ENCODE measurements at regions not wholly inside any gene's neighbourhood (a gene's known extent, or its start where the extent isn't known, plus 50 kb on each side); places are given as distances from the start of the nearest gene placed in this dataset.
A peak's percentile ranks its signal among the peaks of the same experiment; 100 is the strongest.

DNA sequence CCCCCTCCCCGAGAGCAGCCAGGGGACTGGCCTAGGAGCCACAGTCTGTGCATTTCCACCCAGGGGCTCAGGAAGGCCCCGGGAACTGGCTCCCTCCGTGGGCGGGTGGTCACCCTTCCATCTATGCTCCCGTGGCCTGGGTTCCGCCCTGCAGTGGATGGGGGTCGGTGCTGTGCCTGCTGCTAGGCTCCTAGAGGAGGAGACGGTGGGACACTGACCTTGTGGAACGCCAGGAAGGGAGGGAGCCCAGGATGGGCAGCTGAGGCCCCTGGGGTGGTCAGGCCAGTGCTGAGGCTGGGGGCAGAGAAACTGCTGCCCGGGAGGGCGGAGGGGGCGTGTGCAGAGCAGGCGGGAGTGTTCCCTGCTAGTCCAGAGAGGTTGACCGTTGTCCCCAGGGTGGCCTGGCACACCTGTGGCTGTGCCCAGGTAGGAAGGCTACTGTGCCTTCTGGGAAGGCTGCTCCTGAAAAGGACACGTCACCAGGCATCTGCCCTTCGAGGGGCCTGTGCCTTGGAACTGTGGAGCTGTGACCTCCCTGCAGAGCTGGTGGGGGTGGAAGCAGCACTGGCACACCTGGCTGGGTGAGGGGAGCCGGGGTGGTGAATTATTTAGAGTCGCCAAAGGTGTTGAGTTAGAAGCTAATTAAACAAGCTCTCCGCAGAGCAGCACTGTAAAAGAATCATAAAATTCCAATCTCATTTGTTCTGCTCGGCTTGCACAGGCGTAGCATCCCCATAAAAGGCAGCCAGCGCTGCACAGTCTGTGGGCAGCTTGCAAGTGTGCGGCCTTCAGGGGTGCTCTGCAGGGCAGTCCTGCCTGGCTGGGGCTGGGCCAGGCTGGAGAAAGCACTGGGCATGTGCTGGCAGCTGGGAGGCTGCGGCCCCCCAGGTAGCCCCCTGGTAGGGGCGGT is 145.1 kb downstream of the KIF26A start (continued):
- TF ChIP-seq REST (IDR thresholded peaks at IDR 0.05; ENCODE audit: unreplicated experiment) (no peak), ZNF114 (CRISPR knock-in tag; IDR thresholded peaks at IDR 0.05) (no peak), EZH2 (IDR thresholded peaks at IDR 0.05; ENCODE audit: low read depth, unreplicated experiment) (no peak)

- peak; percentile 24 for ATAC-seq
- H3K27me3 Mint-ChIP-seq (ENCODE audit: insufficient read depth, low read depth, poor library complexity), result peaks cover 11% of the 10 kb centered on the region
- TF ChIP-seq ETS1 (IDR thresholded peaks at IDR 0.05) (no peak), STAT1 (IDR thresholded peaks at IDR 0.05; ENCODE audit: unreplicated experiment) (no peak), ZNF114 (CRISPR knock-in tag; IDR thresholded peaks at IDR 0.05) (no peak), CTCF (conservative IDR thresholded peaks at IDR 0.05; ENCODE audit: low read depth in 2 of 2) (no peak), EZH2 (IDR thresholded peaks at IDR 0.05; ENCODE audit: low read depth, unreplicated experiment) (no peak), CREB1 (CRISPR knock-in tag; IDR thresholded peaks at IDR 0.05; ENCODE audit: low read depth) (no peak), POLR2AphosphoS5 (IDR thresholded peaks at IDR 0.05; ENCODE audit: low read depth) (no peak), EZH2phosphoT487 (IDR thresholded peaks at IDR 0.05; ENCODE audit: unreplicated experiment) (no peak), NANOG (IDR thresholded peaks at IDR 0.05; ENCODE audit: borderline replicate concordance) (no peak)
- TF ChIP-seq, protein P1, sequence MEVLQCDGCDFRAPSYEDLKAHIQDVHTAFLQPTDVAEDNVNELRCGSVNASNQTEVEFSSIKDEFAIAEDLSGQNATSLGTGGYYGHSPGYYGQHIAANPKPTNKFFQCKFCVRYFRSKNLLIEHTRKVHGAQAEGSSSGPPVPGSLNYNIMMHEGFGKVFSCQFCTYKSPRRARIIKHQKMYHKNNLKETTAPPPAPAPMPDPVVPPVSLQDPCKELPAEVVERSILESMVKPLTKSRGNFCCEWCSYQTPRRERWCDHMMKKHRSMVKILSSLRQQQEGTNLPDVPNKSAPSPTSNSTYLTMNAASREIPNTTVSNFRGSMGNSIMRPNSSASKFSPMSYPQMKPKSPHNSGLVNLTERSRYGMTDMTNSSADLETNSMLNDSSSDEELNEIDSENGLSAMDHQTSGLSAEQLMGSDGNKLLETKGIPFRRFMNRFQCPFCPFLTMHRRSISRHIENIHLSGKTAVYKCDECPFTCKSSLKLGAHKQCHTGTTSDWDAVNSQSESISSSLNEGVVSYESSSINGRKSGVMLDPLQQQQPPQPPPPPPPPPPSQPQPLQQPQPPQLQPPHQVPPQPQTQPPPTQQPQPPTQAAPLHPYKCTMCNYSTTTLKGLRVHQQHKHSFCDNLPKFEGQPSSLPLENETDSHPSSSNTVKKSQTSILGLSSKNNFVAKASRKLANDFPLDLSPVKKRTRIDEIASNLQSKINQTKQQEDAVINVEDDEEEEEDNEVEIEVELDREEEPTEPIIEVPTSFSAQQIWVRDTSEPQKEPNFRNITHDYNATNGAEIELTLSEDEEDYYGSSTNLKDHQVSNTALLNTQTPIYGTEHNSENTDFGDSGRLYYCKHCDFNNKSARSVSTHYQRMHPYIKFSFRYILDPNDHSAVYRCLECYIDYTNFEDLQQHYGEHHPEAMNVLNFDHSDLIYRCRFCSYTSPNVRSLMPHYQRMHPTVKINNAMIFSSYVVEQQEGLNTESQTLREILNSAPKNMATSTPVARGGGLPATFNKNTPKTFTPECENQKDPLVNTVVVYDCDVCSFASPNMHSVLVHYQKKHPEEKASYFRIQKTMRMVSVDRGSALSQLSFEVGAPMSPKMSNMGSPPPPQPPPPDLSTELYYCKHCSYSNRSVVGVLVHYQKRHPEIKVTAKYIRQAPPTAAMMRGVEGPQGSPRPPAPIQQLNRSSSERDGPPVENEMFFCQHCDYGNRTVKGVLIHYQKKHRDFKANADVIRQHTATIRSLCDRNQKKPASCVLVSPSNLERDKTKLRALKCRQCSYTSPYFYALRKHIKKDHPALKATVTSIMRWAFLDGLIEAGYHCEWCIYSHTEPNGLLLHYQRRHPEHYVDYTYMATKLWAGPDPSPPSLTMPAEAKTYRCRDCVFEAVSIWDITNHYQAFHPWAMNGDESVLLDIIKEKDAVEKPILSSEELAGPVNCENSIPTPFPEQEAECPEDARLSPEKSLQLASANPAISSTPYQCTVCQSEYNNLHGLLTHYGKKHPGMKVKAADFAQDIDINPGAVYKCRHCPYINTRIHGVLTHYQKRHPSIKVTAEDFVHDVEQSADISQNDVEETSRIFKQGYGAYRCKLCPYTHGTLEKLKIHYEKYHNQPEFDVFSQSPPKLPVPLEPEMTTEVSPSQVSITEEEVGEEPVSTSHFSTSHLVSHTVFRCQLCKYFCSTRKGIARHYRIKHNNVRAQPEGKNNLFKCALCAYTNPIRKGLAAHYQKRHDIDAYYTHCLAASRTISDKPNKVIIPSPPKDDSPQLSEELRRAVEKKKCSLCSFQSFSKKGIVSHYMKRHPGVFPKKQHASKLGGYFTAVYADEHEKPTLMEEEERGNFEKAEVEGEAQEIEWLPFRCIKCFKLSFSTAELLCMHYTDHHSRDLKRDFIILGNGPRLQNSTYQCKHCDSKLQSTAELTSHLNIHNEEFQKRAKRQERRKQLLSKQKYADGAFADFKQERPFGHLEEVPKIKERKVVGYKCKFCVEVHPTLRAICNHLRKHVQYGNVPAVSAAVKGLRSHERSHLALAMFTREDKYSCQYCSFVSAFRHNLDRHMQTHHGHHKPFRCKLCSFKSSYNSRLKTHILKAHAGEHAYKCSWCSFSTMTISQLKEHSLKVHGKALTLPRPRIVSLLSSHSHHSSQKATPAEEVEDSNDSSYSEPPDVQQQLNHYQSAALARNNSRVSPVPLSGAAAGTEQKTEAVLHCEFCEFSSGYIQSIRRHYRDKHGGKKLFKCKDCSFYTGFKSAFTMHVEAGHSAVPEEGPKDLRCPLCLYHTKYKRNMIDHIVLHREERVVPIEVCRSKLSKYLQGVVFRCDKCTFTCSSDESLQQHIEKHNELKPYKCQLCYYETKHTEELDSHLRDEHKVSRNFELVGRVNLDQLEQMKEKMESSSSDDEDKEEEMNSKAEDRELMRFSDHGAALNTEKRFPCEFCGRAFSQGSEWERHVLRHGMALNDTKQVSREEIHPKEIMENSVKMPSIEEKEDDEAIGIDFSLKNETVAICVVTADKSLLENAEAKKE (CRISPR knock-in tag; IDR thresholded peaks at IDR 0.05), result no peak
Measured at GRCh38 chr14:104284107-104284592, 145.8 kb downstream of the KIF26A start.

More at GRCh38 chr14:104284107-104284592, 145.8 kb downstream of the KIF26A start:
- Histone ChIP-seq H3F3A (replicated peaks; ENCODE audit: low read depth) (peaks cover 7% of the 10 kb centered on the region; the same call in 1 of the 2 replicates), H2AFZ (no peak overlapping the region), H3K79me2 (replicated peaks; ENCODE audit: insufficient read depth) (no peaks in the 10 kb centered on the region), H3K27ac (ENCODE audit: low read depth) (no peak overlapping the region), H3K4me2 (no peak overlapping the region), H4K20me1 (replicated peaks; ENCODE audit: insufficient read depth) (no peaks in the 10 kb centered on the region), H3K36me3 (ENCODE audit: insufficient read depth) (no peaks in the 10 kb centered on the region), H3K4me3 (no peak overlapping the region), H3K9me2 (ENCODE audit: insufficient read depth) (no peaks in the 10 kb centered on the region), H3K27me3 (ENCODE audit: insufficient read depth) (no peaks in the 10 kb centered on the region), H3K4me1 (ENCODE audit: insufficient read depth) (no peaks in the 10 kb centered on the region)
- no peaks in the 10 kb centered on the region for H3K36me3 Mint-ChIP-seq (ENCODE audit: low read depth)
- H3K4me3 Mint-ChIP-seq, result no peak overlapping the region
- H3K27ac Mint-ChIP-seq, result no peak overlapping the region
- peaks cover 4% of the 10 kb centered on the region; the same call in 2 of the 3 replicates for H3K4me1 Mint-ChIP-seq
- peaks cover 4% of the 10 kb centered on the region; the same call in 1 of the 3 replicates for H3K9me3 Mint-ChIP-seq
- DNase-seq (ENCODE audit: low spot score), result no peak

Data from GM23338 (cell line).